ENCODE measurements at regions not wholly inside any gene's neighbourhood (a gene's known extent, or its start where the extent isn't known, plus 50 kb on each side); places are given as distances from the start of the nearest gene placed in this dataset.
A peak's percentile ranks its signal among the peaks of the same experiment; 100 is the strongest.

- H3K9me3 ChIP-seq: no peaks in the 10 kb centered on the region
- peak overlapping the region in 1 of 2 donors; percentile 11 for H3K4me3 ChIP-seq
- H3K36me3 ChIP-seq: no peaks in the 10 kb centered on the region
- H3K27ac ChIP-seq: peak overlapping the region; percentile 40 to 51
- peaks cover 0 to 22% of the 10 kb centered on the region in 2 donors for H3K4me1 ChIP-seq
- no peaks in the 10 kb centered on the region for H3K27me3 ChIP-seq
- intact Hi-C loops (cut with DNase I): loop anchor here (1.0 to 5.0 kb wide), 3 partner anchors 29 to 114 kb away; no protein-coding TSS in a partner anchor
- no peak for DNase-seq (ENCODE audit: low spot score in 2 of 2)
- no peak for TF ChIP-seq CTCF (IDR thresholded peaks at IDR 0.05)
Measured at GRCh38 chr5:53361708-53362107, 118.7 kb upstream of the FST start.

GRCh38 chr5:53362521-53362941, 117.9 kb upstream of the FST start:
- Histone ChIP-seq H3K9me3 (no peaks in the 10 kb centered on the region), H3K27me3 (no peaks in the 10 kb centered on the region), H3K36me3 (no peaks in the 10 kb centered on the region), H3K4me1 (peaks cover 0 to 22% of the 10 kb centered on the region in 2 donors), H3K4me3 (peak overlapping the region; percentile 11 to 25), H3K27ac (peak overlapping the region; percentile 40 to 51)
- intact Hi-C loops (cut with DNase I): loop anchor here (1.0 to 5.0 kb wide), 3 partner anchors 30 to 115 kb away; no protein-coding TSS in a partner anchor
- DNase-seq (ENCODE audit: low spot score in 2 of 2): peak in 1 of 2 donors; percentile 80
- no peak for TF ChIP-seq CTCF (IDR thresholded peaks at IDR 0.05)

GRCh38 chr5:53364061-53364460, 116.4 kb upstream of the FST start:
- Histone ChIP-seq H3K9me3 (no peaks in the 10 kb centered on the region), H3K4me3 (no peak overlapping the region), H3K27ac (no peak overlapping the region), H3K36me3 (no peaks in the 10 kb centered on the region), H3K27me3 (no peaks in the 10 kb centered on the region), H3K4me1 (peaks cover 0 to 20% of the 10 kb centered on the region in 2 donors)
- DNase-seq (ENCODE audit: low spot score in 2 of 2): no peak
- TF ChIP-seq CTCF (IDR thresholded peaks at IDR 0.05): no peak
- intact Hi-C loops (cut with DNase I): loop anchor here (5.0 kb wide), 1 partner anchor 117 kb away; no protein-coding TSS in a partner anchor

GRCh38 chr5:53366245-53366644, 114.2 kb upstream of the FST start:
- no peak for TF ChIP-seq CTCF (IDR thresholded peaks at IDR 0.05)
- no peak overlapping the region for H3K27ac ChIP-seq
- no peak overlapping the region for H3K4me3 ChIP-seq
- no peaks in the 10 kb centered on the region for H3K36me3 ChIP-seq
- intact Hi-C loops (cut with DNase I): no loop called here
- H3K9me3 ChIP-seq: no peaks in the 10 kb centered on the region
- no peaks in the 10 kb centered on the region for H3K27me3 ChIP-seq
- no peak for DNase-seq (ENCODE audit: low spot score in 2 of 2)
- H3K4me1 ChIP-seq: peaks cover 0 to 11% of the 10 kb centered on the region in 2 donors

- TF ChIP-seq CTCF (IDR thresholded peaks at IDR 0.05): no peak
- no peak for DNase-seq (ENCODE audit: low spot score in 2 of 2)
- Histone ChIP-seq H3K27me3 (no peaks in the 10 kb centered on the region), H3K27ac (no peak overlapping the region), H3K9me3 (no peaks in the 10 kb centered on the region), H3K36me3 (no peaks in the 10 kb centered on the region), H3K4me3 (no peak overlapping the region), H3K4me1 (no peaks in the 10 kb centered on the region)
- intact Hi-C loops (cut with DNase I): no loop called here
Measured at GRCh38 chr5:53367727-53368126, 112.7 kb upstream of the FST start.

GRCh38 chr5:53368516-53368915, 111.9 kb upstream of the FST start:
- intact Hi-C loops (cut with DNase I): no loop called here
- H3K4me1 ChIP-seq: no peaks in the 10 kb centered on the region
- no peak for DNase-seq (ENCODE audit: low spot score in 2 of 2)

More at GRCh38 chr5:53368516-53368915, 111.9 kb upstream of the FST start:
- Histone ChIP-seq H3K27ac (no peak overlapping the region), H3K9me3 (no peaks in the 10 kb centered on the region), H3K27me3 (no peaks in the 10 kb centered on the region), H3K4me3 (no peak overlapping the region), H3K36me3 (no peaks in the 10 kb centered on the region)
- TF ChIP-seq CTCF (IDR thresholded peaks at IDR 0.05): no peak
